NCI-H82 treated with DMSO at 0.1 percent for 48 hours (cell line): ENCODE measurements at regions not wholly inside any gene's neighbourhood (a gene's known extent, or its start where the extent isn't known, plus 50 kb on each side); places are given as distances from the start of the nearest gene placed in this dataset.

ENCODE experiments used
- DNase-seq: peaks from one replicate; lab custom pipeline; 2025; ENCODE audit not compliant: unreplicated experiment; lab: John Stamatoyannopoulos, UW

- DNase-seq: no peak
These were observed 341.1 kb downstream of the RAPGEF2 start for GRCh38 chr4:159443975-159444374.

GRCh38 chr4:159444678-159445077, 341.8 kb downstream of the RAPGEF2 start:
- DNase-seq: no peak

GRCh38 chr4:159445692-159446091, 342.8 kb downstream of the RAPGEF2 start:
- no peak for DNase-seq

GRCh38 chr4:159446266-159446976, 343.5 kb downstream of the RAPGEF2 start:
- DNase-seq: peak; percentile 49

- DNase-seq: no peak
These were observed 344.4 kb downstream of the RAPGEF2 start for GRCh38 chr4:159447296-159447695.

GRCh38 chr4:159451006-159451405, 348.1 kb downstream of the RAPGEF2 start:
- no peak for DNase-seq

DNA sequence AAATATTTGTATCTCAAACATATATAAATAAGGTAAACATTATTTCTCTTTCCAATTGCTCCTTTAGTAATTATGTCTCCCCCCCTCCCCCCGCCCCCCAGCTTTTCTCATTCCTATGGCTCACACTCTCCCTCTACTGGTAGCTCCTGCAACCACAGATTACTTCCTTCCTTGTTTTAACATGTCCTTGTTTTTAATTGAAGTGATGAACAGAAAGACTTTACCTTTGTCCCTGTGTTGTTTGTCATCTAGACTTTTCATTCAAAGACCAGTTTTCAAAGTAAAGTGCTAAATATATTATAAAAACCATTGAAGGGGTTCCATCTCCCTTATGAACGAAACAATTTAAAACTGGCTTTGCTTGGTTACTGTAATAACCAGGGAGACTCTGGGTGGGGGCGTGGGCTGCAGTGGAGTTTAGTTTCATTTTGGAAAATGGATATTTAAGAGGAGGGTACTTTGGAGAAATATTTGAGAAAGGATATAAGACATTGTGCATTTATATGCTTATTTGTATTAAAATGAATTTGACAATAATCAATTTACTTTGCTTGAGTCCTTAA, 352.9 kb downstream of the RAPGEF2 start:
- peak; percentile 7 for DNase-seq

DNA sequence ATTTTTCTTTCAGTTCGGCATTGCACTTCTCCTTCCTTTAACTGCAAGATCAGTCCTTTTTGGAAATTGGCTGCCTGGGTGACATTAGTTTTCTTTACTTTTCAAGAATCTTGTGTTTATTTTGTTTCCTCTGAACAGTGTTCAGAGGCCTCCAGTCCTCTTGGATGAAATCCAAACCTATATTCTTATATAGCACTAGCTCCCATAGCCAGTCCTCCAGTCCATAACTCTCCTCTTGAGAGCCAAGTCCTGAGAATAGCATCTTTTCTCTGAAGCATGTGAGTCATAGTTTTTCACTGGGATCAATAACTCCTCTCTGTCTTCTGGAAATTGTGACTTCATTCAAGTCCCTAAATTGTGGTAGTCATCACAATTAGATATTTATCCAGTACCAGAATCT, 357.5 kb downstream of the RAPGEF2 start:
- no peak for DNase-seq

DNA sequence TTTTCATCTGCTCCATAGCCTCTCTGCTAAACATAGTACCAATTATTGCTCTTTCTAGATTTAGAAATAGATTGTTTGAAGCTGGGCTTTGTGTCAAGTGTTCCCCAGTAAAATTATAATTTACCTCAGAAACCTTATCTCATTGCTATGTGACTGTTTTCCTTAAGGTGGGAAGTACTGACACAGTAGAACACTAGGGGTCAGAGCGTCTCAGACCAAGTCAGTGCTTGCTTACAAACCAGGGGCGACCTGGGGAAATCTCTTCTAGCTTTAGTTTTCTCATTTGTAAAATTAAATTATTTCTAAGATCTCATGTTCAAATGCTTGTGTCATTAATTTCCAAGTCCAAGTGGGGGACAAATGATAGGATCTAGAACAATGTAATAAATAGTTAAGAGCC, 360.4 kb downstream of the RAPGEF2 start:
- no peak for DNase-seq

GRCh38 chr4:159464302-159464701, 361.4 kb downstream of the RAPGEF2 start:
- no peak for DNase-seq

GRCh38 chr4:159476886-159477285, 374.0 kb downstream of the RAPGEF2 start:
- no peak for DNase-seq

DNA sequence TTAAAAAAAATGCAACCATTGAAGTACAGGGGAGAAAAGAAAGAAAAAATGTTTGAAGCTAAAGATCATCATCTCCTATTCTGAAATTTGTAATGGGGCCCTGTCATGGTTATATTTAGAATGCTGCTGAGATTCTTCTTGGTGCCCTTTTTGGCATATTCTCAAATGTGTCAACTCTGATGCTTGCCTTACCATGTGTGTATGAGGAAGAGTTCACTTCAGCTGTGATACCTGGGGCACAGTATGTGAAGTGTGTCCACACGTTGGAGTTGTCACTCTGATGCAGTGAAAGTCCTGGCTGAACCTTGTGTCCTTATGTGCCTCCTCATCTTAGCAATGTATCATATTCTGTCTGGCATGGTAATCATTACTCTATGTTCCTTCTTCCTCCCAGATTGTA, 377.9 kb downstream of the RAPGEF2 start:
- no peak for DNase-seq

GRCh38 chr4:159481936-159482335, 379.1 kb downstream of the RAPGEF2 start:
- no peak for DNase-seq

DNA sequence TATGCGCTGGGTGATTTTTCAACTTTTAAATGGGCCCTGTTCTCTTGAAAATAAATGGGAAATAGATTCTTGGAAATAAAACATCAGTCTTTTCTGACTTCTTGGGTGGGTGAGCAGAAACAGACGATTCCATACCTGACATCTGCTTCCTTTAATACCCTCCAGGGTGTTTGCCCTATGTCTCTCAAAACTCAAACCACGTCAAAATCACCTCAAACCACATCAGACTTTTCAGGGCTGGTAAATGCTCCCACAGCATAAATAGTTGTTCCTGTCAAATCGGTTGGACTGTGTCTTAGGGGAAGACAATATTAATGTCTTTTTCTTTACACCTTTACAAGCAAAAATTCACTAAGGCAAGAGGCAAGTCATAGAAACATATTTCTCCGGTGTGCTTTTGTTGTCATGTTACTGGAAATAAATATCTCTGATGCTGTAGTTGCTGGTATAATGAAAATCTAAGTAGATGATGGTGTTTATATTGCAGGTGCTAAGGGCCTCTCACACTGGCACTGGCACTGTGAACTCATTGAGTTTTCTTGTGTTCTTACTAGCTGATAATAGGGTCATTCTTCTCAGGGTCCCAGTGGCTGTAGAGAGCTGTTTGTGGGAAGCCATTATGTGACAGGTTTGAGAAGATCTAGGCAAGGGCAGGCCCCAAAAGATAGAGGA, 380.4 kb downstream of the RAPGEF2 start:
- no peak for DNase-seq

DNA sequence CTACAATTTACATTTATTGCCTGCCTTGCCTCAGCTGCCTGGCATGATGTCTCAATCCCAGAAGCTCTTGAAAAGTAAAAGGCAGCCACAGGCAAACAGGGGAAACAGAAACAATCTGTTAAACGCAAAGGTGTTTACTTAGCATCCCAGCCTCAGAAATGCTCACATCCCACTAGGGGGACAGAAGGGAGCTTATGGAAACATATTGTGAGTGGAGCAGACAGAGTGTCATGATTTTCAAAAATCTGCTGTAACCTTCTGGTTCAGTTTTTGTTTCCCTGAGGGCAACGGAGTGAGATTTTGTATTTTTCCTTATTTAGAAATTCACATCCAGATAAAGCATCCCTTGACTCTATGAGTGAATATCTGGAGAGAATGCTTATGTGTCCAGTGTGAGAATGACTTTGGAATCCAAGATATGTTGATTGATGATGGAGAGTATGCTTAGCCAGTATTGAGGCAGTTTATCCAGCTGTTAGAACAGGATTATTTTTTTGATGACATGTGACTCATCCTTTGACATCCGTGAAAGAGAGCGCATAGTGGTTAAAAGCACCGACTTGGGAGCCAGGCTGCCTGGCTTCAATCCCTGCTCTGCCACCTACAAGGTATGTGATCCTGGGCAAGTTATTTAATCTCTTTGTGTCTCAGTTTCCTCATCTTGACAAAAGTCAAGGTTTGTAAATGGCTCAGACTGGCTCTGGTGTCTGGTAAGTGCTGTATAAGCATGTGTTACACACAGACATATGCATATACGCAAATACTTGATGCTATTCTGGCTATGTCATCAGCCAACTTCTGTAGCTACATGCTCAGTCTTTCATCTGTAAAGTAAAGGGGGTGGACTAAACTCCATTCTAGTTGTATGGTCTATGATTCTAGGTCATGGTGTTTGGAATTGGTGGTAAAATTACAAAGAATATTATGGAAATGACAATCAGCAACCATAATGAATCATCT, 381.2 kb downstream of the RAPGEF2 start:
- no peak for DNase-seq

GRCh38 chr4:159484864-159485263, 382.0 kb downstream of the RAPGEF2 start:
- DNase-seq: no peak

DNA sequence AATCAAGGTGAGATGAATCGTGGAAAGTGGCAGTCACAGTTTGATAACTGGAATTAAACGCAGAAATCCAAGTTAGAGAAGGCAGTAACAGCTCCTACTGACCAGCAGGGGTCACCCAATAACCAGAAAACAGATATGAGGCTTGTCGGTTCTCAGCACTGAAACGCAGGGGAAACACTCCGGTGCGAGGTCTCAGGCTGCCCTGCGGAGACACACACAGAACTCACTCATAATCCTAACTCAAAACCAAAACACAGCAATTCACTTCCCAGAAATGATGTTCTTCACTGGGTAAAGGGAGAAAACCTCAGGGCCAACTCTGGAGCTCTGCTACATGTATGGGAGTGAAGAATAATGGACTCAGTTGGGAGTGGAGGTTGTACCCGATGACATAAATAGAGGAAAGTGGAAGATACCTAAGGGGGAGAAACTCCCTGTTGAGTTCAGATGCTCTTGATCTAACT, 384.4 kb downstream of the RAPGEF2 start:
- peak; percentile 5 for DNase-seq

DNA sequence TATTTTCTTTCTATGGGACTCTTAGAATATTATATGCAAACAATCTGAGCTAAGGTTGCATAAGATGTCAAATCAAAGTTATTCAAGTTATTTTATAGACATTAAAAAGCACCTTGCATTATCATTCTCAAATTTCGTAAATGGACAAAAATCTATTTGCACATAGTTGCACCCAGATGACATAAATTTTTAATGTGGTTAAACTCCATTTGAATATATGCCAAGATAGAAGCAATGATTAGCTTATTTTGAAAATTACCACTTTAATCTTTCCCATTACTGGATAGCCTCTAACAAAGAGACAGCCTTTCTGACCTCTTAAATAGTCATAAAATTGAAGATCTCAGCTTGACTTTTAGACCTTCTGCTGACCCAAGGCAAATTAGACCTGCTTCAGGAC, 386.8 kb downstream of the RAPGEF2 start:
- DNase-seq: no peak

GRCh38 chr4:159495515-159496236, 392.8 kb downstream of the RAPGEF2 start:
- DNase-seq: no peak

DNA sequence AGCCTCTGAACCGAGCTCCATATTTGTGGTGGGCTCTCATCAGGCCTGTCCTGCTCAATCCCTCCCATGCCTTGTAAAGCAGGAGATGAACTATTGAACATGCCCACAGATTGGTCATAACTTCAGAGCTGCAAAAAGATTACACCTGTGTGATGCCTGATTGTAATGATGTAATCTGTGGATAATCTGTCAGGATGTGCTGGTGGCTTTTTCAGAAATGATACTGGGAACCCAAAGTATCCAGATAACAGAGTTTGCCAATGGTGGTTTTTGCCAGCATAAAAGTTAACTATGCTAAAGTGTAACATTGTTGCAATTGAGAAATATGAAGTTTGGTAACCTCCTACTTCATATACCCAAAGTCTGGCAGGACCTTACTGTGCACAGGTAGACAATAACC, 393.4 kb downstream of the RAPGEF2 start:
- no peak for DNase-seq

GRCh38 chr4:159497936-159498335, 395.1 kb downstream of the RAPGEF2 start:
- DNase-seq: peak; percentile 1
